Superior temporal gyrus (tissue), 1 donor: ENCODE measurements at regions not wholly inside any gene's neighbourhood (a gene's known extent, or its start where the extent isn't known, plus 50 kb on each side); places are given as distances from the start of the nearest gene placed in this dataset.
"Not testable (repeated sequence)": the region's sequence is repeated elsewhere in the genome, so short reads cannot be mapped to it uniquely, and the experiment has no call there.

Experiments used
- DNase-seq: peaks from one replicate; pipeline ENCODE4 v3.0.0-alpha.2; 2016; ENCODE audit errors: extremely low spot score

DNA sequence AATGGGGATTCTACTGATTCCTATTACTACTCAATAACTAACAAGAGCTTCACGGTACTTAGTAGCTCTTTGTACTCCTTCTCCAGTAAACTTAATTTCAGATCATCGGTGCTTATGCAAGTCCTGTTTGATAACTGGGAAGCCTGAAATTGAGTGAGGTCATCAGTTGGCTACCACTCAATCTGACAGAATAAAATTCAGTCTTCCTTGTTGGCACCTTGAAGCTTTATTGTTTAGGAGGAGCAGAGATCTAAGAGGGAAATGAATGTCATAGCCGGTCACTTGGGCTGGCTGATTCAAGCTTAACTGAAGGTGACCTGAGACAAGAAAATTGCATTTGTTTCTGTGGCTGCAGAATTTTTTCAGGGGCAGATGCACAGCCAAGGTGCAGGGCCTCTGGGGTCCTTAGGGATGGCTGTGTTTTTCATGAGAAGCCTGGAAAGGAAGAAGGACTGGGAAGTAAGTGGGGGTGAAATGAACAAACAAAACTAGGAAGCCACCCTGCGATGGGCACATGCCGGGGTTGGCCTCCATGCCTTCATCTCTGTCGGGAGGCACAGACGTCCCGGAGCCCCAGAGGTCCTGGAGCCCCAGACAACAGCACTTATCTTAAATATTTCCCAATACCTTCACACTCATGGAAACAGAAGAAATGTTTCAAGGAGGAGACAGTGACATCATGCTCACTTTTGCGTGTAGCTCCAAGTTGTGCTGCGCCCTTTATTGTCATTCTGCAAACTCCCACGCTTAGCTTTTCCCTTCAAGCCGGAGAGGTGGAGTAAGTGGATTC, 85.0 kb upstream of the KIF5B start:
- no peak for DNase-seq

DNA sequence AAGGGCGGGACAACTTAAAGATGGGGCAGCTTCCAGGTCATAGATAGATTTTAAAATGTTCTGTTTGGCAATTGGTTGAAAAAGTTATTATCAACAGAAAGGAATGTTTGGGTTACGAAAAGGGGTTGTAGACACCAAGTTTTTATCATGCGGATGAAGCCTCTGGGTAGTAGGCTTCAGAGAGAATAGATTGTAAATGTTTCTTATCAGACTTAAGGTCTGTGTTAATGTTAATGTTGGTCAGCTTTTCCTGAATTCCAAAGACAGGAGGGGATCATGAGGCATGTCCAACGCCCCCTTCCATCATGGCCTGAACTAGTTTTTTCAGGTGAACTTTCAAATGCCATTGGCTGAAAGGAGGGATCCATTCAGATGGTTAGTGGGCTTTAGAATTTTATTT, 84.2 kb upstream of the KIF5B start:
- no peak for DNase-seq

DNA sequence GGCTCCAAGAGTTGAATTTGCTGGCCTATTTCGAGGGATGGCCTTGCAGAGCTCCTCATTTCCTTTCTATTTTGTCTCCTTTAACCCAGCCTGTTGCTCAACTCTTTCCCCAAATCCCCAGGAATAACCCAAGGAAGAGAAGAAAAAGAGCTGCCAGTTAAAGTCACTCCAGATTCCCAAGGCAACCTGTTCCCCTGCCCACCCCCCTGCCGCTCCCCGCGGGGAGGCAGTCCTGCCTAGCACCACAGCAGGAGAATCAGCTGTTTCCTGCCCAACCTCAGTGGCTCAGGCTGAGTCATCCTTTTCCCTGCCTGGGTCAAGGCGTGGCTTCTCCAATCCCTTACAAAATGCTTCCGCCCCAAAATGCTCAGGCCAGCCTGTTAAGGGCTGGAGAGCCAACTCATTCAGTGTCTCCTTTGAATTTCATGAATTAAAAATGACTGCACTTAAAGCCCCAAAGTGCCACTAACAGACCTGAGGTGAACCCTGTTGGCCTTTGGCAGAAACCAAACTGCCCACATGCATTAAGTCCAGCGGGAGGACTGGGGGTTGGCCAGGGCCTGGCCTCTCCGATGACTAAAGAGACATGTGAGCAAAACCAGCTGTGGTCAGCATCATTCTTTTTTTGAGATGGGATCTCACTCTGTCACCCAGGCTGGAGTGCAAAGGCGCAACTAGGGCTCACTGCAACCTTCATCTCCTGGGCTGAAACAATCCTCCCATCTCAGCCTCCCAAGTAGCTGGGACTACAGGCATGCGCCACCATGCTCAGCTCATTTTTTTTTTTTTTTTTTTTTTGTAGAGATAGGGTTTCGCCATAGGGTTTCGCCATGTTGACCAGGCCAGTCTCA, 83.2 kb upstream of the KIF5B start:
- no peak for DNase-seq

DNA sequence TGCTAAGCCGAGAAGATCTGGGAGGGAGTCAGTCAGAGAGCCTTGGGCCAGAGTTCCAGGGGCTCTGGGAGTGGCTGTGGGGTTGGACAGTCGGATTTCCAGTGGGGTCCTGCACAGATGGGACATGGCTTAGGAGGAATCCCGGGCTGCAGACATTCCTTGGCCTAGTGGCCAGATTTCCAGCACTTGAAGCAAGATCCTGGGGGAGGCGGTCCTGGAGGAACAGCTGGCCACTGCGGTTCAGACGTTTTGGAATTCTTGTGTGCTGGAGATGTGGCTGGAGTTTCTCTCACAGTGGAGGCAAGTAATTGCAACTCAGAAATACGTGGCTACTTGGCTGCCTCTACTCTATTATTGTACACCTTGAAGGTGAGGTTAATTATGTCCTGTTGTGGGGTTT, 80.7 kb upstream of the KIF5B start:
- DNase-seq, result not testable (repeated sequence)

DNA sequence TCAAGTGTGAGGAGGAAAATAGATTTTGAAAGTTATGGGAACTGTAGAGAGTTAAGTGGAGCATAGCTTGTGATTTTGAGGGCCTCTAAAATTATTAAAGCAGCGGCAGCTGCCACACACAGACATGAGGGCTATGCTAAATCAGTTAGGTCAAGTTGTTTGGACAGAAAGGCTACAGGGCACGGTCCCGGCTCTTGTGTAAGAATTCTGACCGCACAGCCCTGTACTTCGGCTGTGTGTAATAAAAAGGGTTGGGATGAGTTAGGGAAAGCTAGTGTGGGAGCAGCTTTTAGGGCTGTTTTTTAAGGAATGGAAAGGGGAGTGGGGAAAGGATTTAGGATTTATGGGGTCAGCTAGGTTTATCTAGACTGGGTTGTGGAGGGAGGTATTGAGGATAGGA, 79.6 kb upstream of the KIF5B start:
- not testable (repeated sequence) for DNase-seq

DNA sequence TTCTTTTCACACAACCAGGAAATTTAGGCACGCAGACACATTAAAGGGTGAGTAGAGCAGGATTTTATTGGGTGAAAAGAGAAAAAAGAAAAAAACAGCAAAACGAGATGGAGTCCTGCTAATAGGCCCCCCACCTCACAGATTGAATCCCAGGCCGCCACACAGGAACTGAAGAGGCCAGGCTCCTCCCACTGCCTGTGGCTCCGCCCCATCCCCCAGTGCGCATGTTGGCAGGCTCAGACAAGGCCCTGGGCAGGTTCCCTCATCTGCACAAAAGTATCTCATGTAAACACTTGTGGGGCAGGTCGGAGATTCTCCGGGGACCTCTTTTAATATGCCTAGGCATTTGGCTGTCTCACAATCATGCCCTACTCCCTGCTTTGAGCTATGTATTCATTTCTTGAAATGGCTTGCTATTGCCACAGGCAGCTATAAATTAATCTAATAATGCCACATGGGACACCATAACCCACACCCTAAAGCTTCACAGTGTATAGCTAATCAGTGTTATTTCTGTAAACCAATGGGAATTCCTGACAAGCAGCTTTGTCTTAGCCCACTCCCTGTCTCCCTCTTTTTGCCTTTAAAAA, 76.2 kb upstream of the KIF5B start:
- DNase-seq, result no peak

DNA sequence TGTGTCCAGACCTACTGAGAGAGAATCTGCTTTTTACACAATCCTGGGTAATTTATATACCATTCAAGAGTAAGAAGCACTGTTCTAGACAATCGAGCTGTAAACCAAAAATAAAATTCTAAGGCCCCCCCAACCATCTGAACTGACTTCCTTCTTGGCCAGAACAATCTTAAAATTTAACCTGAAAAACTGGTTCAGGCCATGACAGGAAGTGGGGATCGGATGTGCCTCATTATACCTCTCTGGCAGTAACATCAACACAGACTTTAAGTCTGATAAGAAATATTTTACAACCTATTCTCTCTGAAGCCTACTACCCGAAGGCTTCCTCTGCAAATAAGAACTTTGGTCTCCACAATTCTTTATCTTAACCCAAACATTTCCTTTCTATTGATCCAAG, 75.2 kb upstream of the KIF5B start:
- no peak for DNase-seq

DNA sequence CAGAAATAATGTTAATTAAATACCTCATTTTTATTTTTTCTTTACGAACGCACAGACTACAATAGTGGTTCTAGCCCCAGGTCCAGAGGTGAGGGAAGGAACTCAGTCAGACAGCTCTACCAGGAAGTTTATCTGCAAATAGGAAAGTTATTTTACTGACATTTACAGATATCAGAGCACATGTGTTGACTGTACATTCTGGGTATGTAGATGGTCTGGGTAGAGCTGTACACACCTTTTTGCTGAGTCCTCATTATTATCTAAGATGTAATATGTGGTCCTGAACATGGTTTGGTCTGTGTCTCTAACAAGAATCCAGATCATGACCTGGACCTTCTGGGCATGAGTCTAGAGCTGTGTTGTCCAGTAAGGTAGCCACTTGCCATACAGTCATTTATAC, 74.6 kb upstream of the KIF5B start:
- no peak for DNase-seq

DNA sequence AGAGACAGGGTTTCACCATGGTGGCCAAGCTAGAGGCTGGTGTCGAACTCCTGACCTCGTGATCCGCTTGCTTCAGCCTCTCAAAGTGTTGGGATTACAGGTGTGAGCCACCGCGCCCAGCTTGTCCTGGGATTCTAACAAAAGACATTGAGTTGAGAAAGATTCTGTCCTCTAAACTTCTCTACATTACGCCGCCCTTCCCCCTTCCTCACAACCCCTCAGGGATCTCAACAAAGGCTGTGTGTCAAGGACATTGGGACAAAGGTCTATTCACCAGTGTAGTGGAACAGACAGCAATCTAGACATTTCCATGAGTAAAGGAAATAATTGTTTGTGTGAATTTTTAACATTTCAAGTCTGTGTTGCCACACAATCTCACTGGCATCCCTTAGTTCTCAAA, 68.8 kb upstream of the KIF5B start:
- DNase-seq, result peak; percentile 73

DNA sequence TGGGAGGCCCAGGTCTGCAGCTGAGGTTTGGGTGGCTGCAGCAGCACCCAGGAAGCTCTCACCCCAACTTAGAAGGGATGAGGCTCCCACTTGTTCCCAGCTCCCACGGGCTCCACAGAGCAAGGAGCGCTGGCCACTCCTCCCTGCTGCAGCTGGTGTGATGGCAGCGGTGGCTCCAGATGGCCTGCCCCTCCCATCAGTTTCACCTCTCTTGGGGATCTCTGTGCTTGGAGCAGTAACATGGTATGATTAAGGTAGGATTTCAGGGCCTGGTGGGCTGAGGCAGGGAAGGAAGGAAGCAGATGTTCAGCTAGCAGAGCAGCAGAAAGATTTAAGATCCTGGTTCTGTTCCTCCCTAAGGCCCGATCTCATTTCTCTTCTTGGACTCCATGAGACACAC, 66.8 kb upstream of the KIF5B start:
- no peak for DNase-seq

DNA sequence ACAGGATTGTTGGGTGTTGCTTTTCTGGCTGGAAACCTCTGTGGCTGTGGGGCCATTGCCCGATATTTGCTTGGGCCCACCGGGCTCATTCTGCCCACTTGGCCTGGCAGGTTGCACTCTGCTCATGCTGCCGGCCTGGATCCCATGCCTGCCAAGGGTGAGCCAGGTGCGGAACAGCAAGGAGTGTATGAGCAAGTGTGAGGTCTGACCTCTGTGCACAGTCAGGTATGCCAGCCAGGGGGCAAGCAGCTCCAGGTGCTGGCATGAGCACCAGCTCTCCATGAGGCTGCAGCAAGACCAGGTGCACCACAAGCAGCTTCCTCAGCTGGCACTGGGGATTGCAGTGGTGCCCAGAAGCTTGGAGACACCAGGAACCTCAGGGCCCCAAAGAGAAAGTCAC, 65.4 kb upstream of the KIF5B start:
- DNase-seq, result no peak

DNA sequence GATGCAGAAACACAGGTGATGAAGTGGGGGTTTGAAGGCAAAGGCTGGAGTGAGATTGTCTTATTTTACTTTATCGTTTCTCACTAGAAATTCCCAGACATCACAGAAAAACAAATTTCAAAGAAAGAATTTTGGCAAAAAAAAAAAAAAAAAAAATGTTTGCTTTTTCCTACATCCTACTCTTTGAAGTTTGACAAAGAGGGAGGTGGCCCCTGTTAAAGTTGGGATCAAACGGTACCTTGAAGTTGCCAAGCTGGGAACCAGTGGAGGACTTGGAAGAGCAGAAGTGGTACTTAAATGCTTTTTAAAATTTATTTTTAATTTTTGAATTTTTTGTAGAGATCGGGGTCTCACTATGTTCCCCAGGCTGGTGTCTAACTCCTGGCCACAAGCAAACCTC, 63.9 kb upstream of the KIF5B start:
- DNase-seq, result no peak

DNA sequence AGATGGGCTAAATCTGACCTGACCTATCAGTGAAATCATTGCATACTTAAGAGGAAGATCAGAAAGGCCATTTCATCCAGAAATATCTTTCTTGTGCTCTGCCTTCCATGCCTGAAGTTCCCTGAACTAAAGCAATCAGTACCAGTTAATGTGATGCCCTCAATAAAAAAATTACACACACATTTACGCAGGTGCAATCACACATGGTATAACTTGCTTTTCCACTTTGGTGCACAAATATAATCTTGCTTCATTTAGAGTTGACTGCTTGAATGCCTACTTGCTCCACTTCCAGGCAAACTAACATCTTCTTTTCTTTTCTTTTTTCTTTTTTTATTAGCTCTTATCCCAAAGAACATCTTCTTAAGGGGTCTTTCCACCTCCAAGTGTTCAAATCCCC, 58.3 kb upstream of the KIF5B start:
- no peak for DNase-seq

DNA sequence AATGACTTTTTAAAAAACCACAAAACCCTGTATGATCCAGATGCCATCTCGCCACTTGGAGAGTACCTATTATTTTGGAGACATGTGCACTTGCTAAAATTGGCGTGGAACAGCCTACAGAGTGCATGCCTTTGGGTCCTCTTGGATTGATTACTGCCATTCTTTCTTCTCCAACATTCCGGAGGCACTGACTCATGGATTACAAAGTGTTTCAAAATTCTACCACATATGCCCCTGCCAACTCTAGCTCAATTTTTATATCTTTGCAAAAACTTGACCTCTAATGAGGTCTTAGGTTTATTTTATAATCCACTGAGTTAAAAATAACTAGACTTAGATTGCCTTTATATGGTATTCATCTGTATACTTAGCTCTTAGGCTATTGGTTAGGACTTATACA, 55.8 kb upstream of the KIF5B start:
- DNase-seq, result no peak

DNA sequence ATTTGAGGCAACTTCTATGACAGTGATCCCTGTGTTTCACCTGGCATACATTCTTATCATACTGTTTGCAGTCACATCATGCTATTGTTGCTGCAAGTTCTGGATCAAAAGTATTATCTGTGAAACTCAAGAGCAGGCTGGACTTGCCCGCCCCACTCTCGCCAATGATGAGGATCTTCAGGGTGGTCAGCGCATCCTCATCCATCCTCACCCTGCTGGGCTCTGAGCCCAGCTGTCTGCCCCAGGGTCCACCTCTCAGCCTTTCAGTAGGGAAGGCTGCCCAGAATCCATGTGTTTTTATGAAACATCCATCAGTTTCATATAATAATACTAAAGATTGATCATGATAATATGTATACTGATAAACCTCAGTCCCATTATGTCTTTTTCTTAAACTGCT, 55.4 kb upstream of the KIF5B start:
- no peak for DNase-seq

DNA sequence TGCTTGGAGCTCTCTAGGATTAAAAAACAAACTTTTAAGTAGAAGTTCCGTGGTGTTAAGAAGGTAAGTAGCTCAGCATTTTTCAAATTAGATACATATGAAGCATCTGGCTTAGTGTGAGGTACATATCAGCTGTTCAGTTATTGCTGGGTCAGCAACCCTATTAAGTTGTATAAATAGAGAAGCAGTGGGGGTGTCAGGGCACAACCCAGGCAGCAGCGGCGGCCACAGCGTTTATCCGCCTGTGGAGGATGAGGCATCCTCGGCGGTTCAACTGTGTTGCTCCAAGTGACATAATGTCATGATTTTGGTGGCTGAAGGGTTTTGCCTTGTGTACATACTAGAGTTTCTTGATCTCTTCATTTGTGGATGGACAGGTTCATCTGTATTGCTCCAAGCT, 54.6 kb upstream of the KIF5B start:
- DNase-seq, result no peak

DNA sequence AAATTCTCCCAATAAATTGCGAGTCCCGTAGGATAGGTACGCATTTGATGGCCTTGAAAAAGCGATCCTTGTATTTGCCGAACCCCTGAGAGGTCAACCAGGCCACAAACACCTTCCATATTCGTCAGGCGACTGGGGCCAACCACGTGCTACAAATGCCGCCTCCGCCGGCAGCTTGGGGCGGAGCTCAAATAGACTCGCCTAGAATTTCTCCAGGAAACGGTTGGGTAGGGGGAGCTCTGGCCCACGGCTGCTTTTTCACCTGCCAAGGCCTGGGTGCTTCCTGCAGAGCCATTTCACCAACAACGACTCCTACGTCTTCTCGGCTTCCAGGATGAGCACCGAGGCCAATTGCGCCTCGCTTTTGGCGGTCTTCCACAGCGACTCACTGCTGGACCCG, 53.4 kb upstream of the KIF5B start:
- DNase-seq, result no peak
